Aorta (tissue), 5 donors: ENCODE measurements at regions not wholly inside any gene's neighbourhood (a gene's known extent, or its start where the extent isn't known, plus 50 kb on each side); places are given as distances from the start of the nearest gene placed in this dataset.

Source experiments
- ATAC-seq: fragments of 200-7000 bp; cut with Tn5 transposase; one replicate; pipeline ENCODE4 v1.9.1; 2022; ENCODE audit warnings: moderate library complexity; ENCODE audit not compliant: low FRiP score
- DNase-seq, 2 donors: peaks; one replicate each; pipeline ENCODE4 v3.0.0-alpha.2; 2020
- H3K27ac ChIP-seq, 2 donors: one replicate each; pipeline ENCODE4 v1.5.1; 2013; ENCODE audit warnings: low read length in 2 of 2, mild to moderate bottlenecking in 2 of 2, moderate library complexity in 2 of 2, control low read depth in 1 of 2, inconsistent platforms in 1 of 2, low read depth in 1 of 2
- H3K27me3 ChIP-seq, 2 donors: one replicate each; pipeline ENCODE4 v1.6.1; 2013; ENCODE audit warnings: control low read depth in 1 of 2, low read length in 1 of 2, mild to moderate bottlenecking in 1 of 2, moderate library complexity in 1 of 2; ENCODE audit not compliant: insufficient read depth in 2 of 2, control insufficient read depth in 1 of 2
- H3K36me3 ChIP-seq, 2 donors: one replicate each; pipeline ENCODE4 v1.6.1; 2013; ENCODE audit warnings: control low read depth in 1 of 2, low read length in 1 of 2, mild to moderate bottlenecking in 1 of 2; ENCODE audit not compliant: insufficient read depth in 2 of 2, control insufficient read depth in 1 of 2
- H3K4me1 ChIP-seq, 2 donors: one replicate each; pipeline ENCODE4 v1.6.1; 2013; ENCODE audit warnings: low read length in 2 of 2, control low read depth in 1 of 2, mild to moderate bottlenecking in 1 of 2, moderate library complexity in 1 of 2; ENCODE audit not compliant: insufficient read depth in 2 of 2, control insufficient read depth in 1 of 2
- H3K4me3 ChIP-seq, 2 donors: one replicate each; pipeline ENCODE4 v1.5.1; 2013; ENCODE audit warnings: low read length in 2 of 2, control low read depth in 1 of 2, mild to moderate bottlenecking in 1 of 2
- H3K9me3 ChIP-seq: one replicate; pipeline ENCODE4 v1.6.1; 2013; ENCODE audit warnings: mild to moderate bottlenecking, low read length; ENCODE audit not compliant: control insufficient read depth
- WGBS, 2 donors: extraction: QIAGEN DNeasy Blood & Tissue Kit; methylation state at CpG; one replicate each; pipeline ENCODE4 v1.1.7; 2013; 5-methylcytosine and 5-hydroxymethylcytosine counted together
- intact Hi-C, 2 donors: fragments of 100-400 bp; cut with DNase I; formaldehyde crosslinking; loops; one replicate each; pipeline versions ENCODE4 v1.14.2 to v1.15.0; 2022
- donor health status: healthy with polysubstance abuse.
- donor health status: Bipolar disorder and iron deficiency.
- donor health status: DM: no; HTN: no; CAD: no.
- donor health status: DM: no; HTN: no; CAD: no.
- donor health status: DM: yes; HTN: yes; CAD: no.

GRCh38 chr2:12407160-12407559, 309.6 kb upstream of the TRIB2 start:
- DNase-seq (no peak), ATAC-seq (no peak)
- peaks cover 0 to 2% of the 10 kb centered on the region in 2 donors for H3K36me3 ChIP-seq
- H3K9me3 ChIP-seq: peaks cover 2% of the 10 kb centered on the region
- H3K27me3 ChIP-seq: no peaks in the 10 kb centered on the region
- WGBS, 2 donors: 61 to 65% methylated on average over 5 of the region's 5 CpGs
- intact Hi-C loops: no loop called here
- no peak overlapping the region for H3K4me3 ChIP-seq
- no peaks in the 10 kb centered on the region for H3K4me1 ChIP-seq
- H3K27ac ChIP-seq: no peak overlapping the region

GRCh38 chr2:12412898-12413305, 303.8 kb upstream of the TRIB2 start:
- H3K4me3 ChIP-seq: no peak overlapping the region
- intact Hi-C loops: loop anchor here in 1 of 2 donors (10.0 kb wide), 1 partner anchor 548 kb away; no protein-coding TSS in a partner anchor
- peaks cover 0 to 2% of the 10 kb centered on the region in 2 donors for H3K36me3 ChIP-seq
- no peak for DNase-seq
- no peak overlapping the region for H3K27ac ChIP-seq
- no peaks in the 10 kb centered on the region for H3K27me3 ChIP-seq
- H3K4me1 ChIP-seq: peaks cover 0 to 2% of the 10 kb centered on the region in 2 donors
- WGBS, 2 donors: 62 to 63% methylated on average over 3 of the region's 3 CpGs
- ATAC-seq: no peak
- peaks cover 2% of the 10 kb centered on the region for H3K9me3 ChIP-seq

GRCh38 chr2:12415536-12415935, 301.2 kb upstream of the TRIB2 start:
- intact Hi-C loops: loop anchor here in 1 of 2 donors (5.0 to 10.0 kb wide), 2 partner anchors 302 to 551 kb away; partner anchors contain the start of gene TRIB2
- DNase-seq: no peak
- WGBS, 2 donors: 88 to 96% methylated on average over 3 of the region's 3 CpGs

DNA sequence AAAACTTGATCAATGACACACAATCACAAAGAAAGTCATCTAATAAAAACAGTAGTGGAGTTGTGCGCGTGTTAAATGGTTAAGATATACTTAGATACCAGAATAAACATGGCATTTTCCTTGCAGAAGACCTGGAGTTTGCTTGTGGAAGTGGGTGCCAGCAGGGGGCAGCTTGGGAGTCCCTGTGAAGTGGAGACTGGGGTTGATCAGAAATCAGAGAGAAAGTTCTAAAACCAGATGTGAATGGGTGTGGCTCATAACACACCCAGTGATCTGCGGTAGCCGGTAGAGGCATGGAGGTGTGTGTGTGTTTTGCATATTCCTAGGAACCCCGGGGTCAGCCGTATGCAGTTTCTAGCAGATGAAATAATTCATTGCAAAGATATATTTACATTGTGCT, 300.1 kb upstream of the TRIB2 start:
- WGBS, 2 donors: 22 to 27% methylated on average over 6 of the region's 6 CpGs
- DNase-seq (peak; percentile 68 to 87), ATAC-seq (peak; percentile 54)
- Histone ChIP-seq H3K36me3 (peaks cover 0 to under 1% of the 10 kb centered on the region in 2 donors), H3K9me3 (peaks cover under 1% of the 10 kb centered on the region), H3K4me3 (no peak overlapping the region), H3K27ac (no peak overlapping the region), H3K27me3 (no peaks in the 10 kb centered on the region), H3K4me1 (peaks cover 0 to 3% of the 10 kb centered on the region in 2 donors)
- intact Hi-C loops: loop anchor here in 1 of 2 donors (5.0 to 10.0 kb wide), 2 partner anchors 301 to 552 kb away; partner anchors contain the start of gene TRIB2

More at GRCh38 chr2:12415536-12415935, 301.2 kb upstream of the TRIB2 start:
- Histone ChIP-seq H3K4me3 (no peak overlapping the region), H3K27ac (no peak overlapping the region), H3K9me3 (peaks cover 2% of the 10 kb centered on the region), H3K27me3 (no peaks in the 10 kb centered on the region), H3K36me3 (peaks cover 0 to 2% of the 10 kb centered on the region in 2 donors), H3K4me1 (peaks cover 0 to 2% of the 10 kb centered on the region in 2 donors)
- no peak for ATAC-seq

DNA sequence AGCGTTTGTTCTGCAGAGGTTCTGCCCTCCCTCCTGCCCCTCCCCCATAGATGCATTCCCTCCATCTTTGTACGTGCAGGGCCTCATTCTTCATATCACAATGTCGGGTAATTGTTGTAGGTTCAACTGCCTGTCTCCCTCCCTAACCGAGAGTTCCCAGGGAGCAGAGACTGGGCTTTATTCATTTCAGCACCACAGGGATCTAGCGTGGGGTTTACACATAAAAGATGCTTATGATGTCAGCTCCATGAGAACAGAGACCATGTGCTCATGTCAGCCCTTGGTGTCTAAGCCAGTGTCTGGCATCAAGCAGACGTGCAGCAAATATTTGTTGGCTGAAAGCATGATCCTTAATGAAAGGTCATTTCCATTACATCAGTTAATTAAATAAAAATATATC, 298.9 kb upstream of the TRIB2 start:
- 78 to 81% methylated on average over 6 of the region's 6 CpGs for WGBS, 2 donors
- DNase-seq (no peak), ATAC-seq (no peak)
- H3K4me3 ChIP-seq: no peak overlapping the region
- H3K9me3 ChIP-seq: no peaks in the 10 kb centered on the region
- H3K36me3 ChIP-seq: no peaks in the 10 kb centered on the region
- no peaks in the 10 kb centered on the region for H3K27me3 ChIP-seq
- H3K4me1 ChIP-seq: peaks cover 0 to 3% of the 10 kb centered on the region in 2 donors
- no peak overlapping the region for H3K27ac ChIP-seq
- intact Hi-C loops: loop anchor here in 1 of 2 donors (5.0 to 10.0 kb wide), 2 partner anchors 300 to 553 kb away; partner anchors contain the start of gene TRIB2

GRCh38 chr2:12419803-12420202, 296.9 kb upstream of the TRIB2 start:
- Histone ChIP-seq H3K4me3 (no peak overlapping the region), H3K27me3 (no peaks in the 10 kb centered on the region), H3K9me3 (no peaks in the 10 kb centered on the region), H3K27ac (no peak overlapping the region), H3K36me3 (no peaks in the 10 kb centered on the region), H3K4me1 (peaks cover 0 to 3% of the 10 kb centered on the region in 2 donors)
- no peak for ATAC-seq
- WGBS, 2 donors: 97% methylated on average over 3 of the region's 3 CpGs
- intact Hi-C loops: loop anchor here in 1 of 2 donors (5.0 to 10.0 kb wide), 2 partner anchors 297 to 555 kb away; partner anchors contain the start of gene TRIB2
- no peak for DNase-seq

DNA sequence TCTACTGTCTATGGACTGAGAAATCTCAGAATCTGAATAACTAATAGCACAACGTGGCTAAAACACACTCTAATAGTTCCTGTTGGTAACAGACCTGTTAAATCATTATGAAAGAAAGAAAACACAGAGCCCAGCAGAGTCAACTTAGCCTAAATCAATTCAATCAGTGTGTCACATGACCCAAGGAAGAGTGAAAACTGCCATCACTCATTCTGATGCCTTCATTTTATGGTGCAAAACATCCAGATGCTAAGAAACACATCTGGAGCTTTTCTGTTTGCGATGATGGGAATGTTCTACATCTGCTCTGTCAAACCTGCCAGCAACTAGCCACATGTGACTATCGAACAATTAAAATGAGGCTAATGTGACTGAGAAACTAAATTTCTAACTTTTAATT, 295.7 kb upstream of the TRIB2 start:
- Histone ChIP-seq H3K27ac (no peak overlapping the region), H3K36me3 (no peaks in the 10 kb centered on the region), H3K9me3 (no peaks in the 10 kb centered on the region), H3K4me1 (peaks cover 0 to 3% of the 10 kb centered on the region in 2 donors), H3K27me3 (no peaks in the 10 kb centered on the region), H3K4me3 (no peak overlapping the region)
- WGBS, 2 donors: 80 to 82% methylated on average over 3 of the region's 3 CpGs
- no peak for DNase-seq
- no peak for ATAC-seq
- intact Hi-C loops: no loop called here

DNA sequence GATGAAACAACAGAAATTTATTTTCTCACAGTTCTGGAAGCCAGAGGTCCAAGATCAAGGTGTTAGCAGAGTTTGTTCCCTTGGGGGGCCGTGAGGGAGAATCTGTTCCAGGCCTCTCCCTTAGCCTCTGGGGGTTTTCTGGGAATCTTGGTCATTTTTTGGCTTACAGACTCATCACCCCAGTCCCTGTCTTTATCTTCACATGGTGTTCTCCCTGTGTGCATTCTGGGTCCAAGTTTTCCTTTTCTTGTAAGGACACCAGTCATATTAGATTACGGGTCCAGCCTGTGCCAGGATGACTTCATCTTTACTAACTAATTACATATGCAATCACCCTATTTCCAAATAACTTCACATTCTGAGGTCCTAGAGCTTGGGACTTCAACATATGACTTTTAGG, 292.5 kb upstream of the TRIB2 start:
- H3K4me1 ChIP-seq: peaks cover 1 to 5% of the 10 kb centered on the region in 2 donors
- H3K36me3 ChIP-seq: no peaks in the 10 kb centered on the region
- DNase-seq: no peak
- WGBS, 2 donors: 90 to 98% methylated on average over 2 of the region's 2 CpGs
- H3K4me3 ChIP-seq: no peak overlapping the region
- no peaks in the 10 kb centered on the region for H3K9me3 ChIP-seq
- no peak overlapping the region for H3K27ac ChIP-seq
- H3K27me3 ChIP-seq: no peaks in the 10 kb centered on the region
- no peak for ATAC-seq
- intact Hi-C loops: no loop called here

- H3K4me3 ChIP-seq: no peak overlapping the region
- H3K4me1 ChIP-seq: peaks cover 1 to 5% of the 10 kb centered on the region in 2 donors
- no peaks in the 10 kb centered on the region for H3K36me3 ChIP-seq
- DNase-seq (no peak), ATAC-seq (no peak)
- 36 to 40% methylated on average over 3 of the region's 3 CpGs for WGBS, 2 donors
- no peaks in the 10 kb centered on the region for H3K27me3 ChIP-seq
- intact Hi-C loops: no loop called here
- no peak overlapping the region for H3K27ac ChIP-seq
- H3K9me3 ChIP-seq: no peaks in the 10 kb centered on the region
Observed at GRCh38 chr2:12424809-12425208, 291.9 kb upstream of the TRIB2 start.
